ENCODE measurements at regions not wholly inside any gene's neighbourhood (a gene's known extent, or its start where the extent isn't known, plus 50 kb on each side); places are given as distances from the start of the nearest gene placed in this dataset.

DNA sequence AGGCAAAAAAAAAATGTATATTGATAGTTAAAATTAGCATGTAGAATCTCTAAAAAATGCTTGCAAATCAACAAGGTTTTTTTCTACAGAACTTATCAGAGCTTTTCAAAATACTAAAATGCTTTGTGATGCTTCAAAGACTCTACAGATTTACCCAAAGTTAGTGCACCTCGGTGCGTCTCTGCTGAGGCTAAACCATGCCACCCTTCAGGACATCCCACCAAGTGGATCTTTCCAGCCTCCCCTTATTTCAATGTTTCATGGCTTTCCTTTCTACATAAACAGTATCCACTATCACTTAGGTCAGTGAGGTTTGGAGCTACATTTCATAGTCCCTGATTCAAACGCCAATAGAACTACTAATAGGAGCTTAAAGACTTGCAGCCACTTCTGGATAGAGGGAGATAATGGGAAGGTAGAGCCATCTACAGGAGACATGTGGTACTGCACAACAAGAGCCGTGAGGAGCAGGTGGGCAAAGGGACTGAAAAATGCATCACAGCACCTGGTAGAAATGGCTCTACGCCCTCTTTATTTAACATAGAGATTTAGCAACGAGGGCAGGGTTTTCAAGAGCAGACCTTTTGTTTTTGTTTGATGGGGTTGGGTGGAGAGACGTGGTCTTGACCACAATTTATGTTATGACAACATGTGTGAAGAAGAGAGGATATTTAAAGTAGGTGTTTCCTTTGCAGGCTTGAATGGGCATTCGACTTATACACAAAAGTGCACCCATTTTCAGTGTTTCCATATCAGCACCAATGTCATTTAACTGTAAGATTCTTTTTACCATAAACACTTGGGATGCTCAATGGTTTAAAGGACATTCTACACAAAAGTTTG lies 56.1 kb upstream of the SLC35G4 start:
- no peak for TF ChIP-seq ZFX (IDR thresholded peaks at IDR 0.05)
- peak; percentile 93 for TF ChIP-seq CTCF (conservative IDR thresholded peaks at IDR 0.05)
- H3K27ac ChIP-seq: no peak overlapping the region

DNA sequence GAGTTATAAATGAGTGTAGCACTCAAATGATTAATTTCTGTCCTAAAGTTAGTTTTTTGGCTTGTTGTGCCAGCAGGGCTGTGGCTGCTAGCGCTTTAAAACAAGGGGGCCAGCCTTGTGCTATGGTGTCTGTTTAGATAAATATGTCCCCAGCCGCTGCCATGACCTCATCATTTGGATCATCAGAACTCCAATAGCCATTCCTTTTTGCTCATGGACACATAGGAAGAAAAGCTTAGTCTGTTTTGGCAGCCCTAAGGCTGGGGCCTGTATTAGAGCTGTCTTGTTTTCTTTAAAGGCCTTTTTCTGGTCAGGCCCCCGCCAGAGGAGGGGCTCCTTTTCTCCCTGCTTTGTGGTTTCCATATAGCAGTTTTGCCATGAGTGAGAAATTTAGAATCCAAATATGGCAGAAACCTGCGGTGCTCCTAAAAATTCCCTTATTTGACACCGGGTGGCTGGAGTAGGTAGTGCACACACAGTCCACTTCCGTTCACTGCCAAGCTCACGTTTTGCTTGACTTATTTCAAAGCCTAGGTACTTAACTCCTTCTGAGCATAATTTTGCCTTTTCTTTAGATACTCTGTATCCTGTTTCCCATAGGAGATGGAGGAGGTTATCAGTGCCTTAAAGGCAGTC lies 60.4 kb upstream of the SLC35G4 start:
- no peak for TF ChIP-seq ZFX (IDR thresholded peaks at IDR 0.05)
- no peak; the same call in 1 of the 2 replicates for TF ChIP-seq CTCF (conservative IDR thresholded peaks at IDR 0.05)
- no peak overlapping the region for H3K27ac ChIP-seq

DNA sequence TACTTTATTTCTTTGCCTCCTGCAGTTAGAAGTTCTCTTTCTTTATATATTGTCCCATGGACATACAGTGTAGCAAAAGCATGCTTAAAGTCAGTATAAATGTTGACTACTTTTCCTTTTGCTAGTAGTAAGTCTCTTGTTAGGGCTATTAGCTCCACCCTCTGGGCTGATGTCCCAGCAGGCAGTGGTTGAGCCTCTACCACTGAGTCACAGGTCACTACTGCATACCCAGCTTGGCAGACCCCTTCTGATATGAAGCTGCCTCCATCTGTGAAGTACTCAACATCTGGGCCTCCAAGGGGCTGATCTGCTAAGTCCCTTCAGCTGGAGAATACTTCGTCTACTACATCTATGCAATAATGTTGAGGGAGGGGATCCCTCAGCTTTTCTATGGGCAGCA lies 61.0 kb upstream of the SLC35G4 start:
- no peak overlapping the region for H3K27ac ChIP-seq
- TF ChIP-seq ZFX (IDR thresholded peaks at IDR 0.05) (no peak), CTCF (conservative IDR thresholded peaks at IDR 0.05) (no peak)

GRCh38 chr18:11544060-11544633 lies 65.2 kb upstream of the SLC35G4 start:
- TF ChIP-seq CTCF (conservative IDR thresholded peaks at IDR 0.05) (no peak), ZFX (IDR thresholded peaks at IDR 0.05) (no peak)

GRCh38 chr18:11541179-11541578 lies 68.2 kb upstream of the SLC35G4 start:
- no peak overlapping the region for H3K27ac ChIP-seq
- TF ChIP-seq ZFX (IDR thresholded peaks at IDR 0.05) (no peak), CTCF (conservative IDR thresholded peaks at IDR 0.05) (no peak)

More at GRCh38 chr18:11544060-11544633, 65.2 kb upstream of the SLC35G4 start:
- no peak overlapping the region for H3K27ac ChIP-seq

DNA sequence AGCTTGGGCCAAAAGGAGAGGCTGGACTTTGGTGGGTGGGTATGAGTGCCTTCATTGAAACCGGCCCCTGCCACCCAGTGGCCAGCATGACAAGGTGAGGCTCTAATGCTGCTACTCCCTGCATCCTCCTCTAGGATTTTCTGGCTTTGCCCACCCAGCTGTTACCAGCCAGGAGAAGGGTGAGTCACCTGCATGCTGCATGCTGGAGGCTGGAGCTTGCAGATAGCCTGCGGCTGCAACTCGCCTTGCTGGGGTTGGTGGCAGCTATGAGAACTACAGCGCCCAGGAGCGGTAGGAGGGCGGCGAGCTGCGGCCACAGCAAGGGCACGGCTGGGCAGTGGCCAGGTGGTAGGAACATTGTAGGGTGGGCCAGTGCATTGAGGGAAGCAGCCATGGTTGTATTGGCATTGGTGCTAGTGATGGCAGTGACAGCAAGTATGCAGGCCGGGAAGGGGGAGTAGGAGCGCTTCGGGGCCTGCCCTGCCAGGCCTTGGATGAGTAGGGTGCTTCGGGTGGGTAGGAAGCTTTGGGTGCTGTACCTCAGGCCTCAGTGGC lies 75.4 kb upstream of the SLC35G4 start:
- TF ChIP-seq ZFX (IDR thresholded peaks at IDR 0.05): no peak
- TF ChIP-seq CTCF (conservative IDR thresholded peaks at IDR 0.05): no peak; the same call in 1 of the 2 replicates
- no peak overlapping the region for H3K27ac ChIP-seq

- TF ChIP-seq ZFX (IDR thresholded peaks at IDR 0.05) (no peak), CTCF (conservative IDR thresholded peaks at IDR 0.05) (peak; percentile 18)
- H3K27ac ChIP-seq: no peak overlapping the region
These were observed 75.9 kb upstream of the SLC35G4 start for GRCh38 chr18:11533513-11533890.
